HG02642 (cell line): ENCODE measurements at regions not wholly inside any gene's neighbourhood (a gene's known extent, or its start where the extent isn't known, plus 50 kb on each side); places are given as distances from the start of the nearest gene placed in this dataset.
A peak's percentile ranks its signal among the peaks of the same experiment; 100 is the strongest.
"Not testable (repeated sequence)": the region's sequence is repeated elsewhere in the genome, so short reads cannot be mapped to it uniquely, and the experiment has no call there.

Source experiments
- ATAC-seq: cut with Tn5 transposase; IDR thresholded peaks from one replicate; pipeline ENCODE4 v1.9.1; 2021; ENCODE audit warnings: mild to moderate bottlenecking; ENCODE audit not compliant: unreplicated experiment, poor library complexity

GRCh38 chr12:59164991-59165718 is 244.9 kb upstream of the LRIG3 start:
- no peak for ATAC-seq

- ATAC-seq, result no peak
Observed at GRCh38 chr12:59164226-59164625, 243.9 kb upstream of the LRIG3 start.

- no peak for ATAC-seq
Observed at GRCh38 chr12:59158681-59159080, 238.4 kb upstream of the LRIG3 start.

- no peak for ATAC-seq
Observed at GRCh38 chr12:59158066-59158465, 237.8 kb upstream of the LRIG3 start.

GRCh38 chr12:59155448-59155847 is 235.1 kb upstream of the LRIG3 start:
- no peak for ATAC-seq

GRCh38 chr12:59151243-59151642 is 230.9 kb upstream of the LRIG3 start:
- ATAC-seq, result no peak

GRCh38 chr12:59149995-59150642 is 229.8 kb upstream of the LRIG3 start:
- ATAC-seq, result peak; percentile 100

- ATAC-seq, result no peak
Observed at GRCh38 chr12:59147791-59148190, 227.5 kb upstream of the LRIG3 start.

- no peak for ATAC-seq
Observed at GRCh38 chr12:59142183-59142790, 222.0 kb upstream of the LRIG3 start.

GRCh38 chr12:59134750-59135149 is 214.4 kb upstream of the LRIG3 start:
- no peak for ATAC-seq

- no peak for ATAC-seq
Observed at GRCh38 chr12:59131462-59131861, 211.2 kb upstream of the LRIG3 start.

- ATAC-seq, result no peak
Observed at GRCh38 chr12:59122784-59123183, 202.5 kb upstream of the LRIG3 start.

GRCh38 chr12:59121451-59121850 is 201.1 kb upstream of the LRIG3 start:
- ATAC-seq, result no peak

- no peak for ATAC-seq
Observed at GRCh38 chr12:59119676-59120075, 199.4 kb upstream of the LRIG3 start.

GRCh38 chr12:59118356-59118755 is 198.1 kb upstream of the LRIG3 start:
- ATAC-seq, result no peak

- no peak for ATAC-seq
Observed at GRCh38 chr12:59115995-59116394, 195.7 kb upstream of the LRIG3 start.

GRCh38 chr12:59115526-59115925 is 195.2 kb upstream of the LRIG3 start:
- no peak for ATAC-seq

GRCh38 chr12:59113831-59114615 is 193.7 kb upstream of the LRIG3 start:
- peak; percentile 89 for ATAC-seq

GRCh38 chr12:59111851-59112250 is 191.5 kb upstream of the LRIG3 start:
- no peak for ATAC-seq

- ATAC-seq, result not testable (repeated sequence)
Observed at GRCh38 chr12:59108516-59108915, 188.2 kb upstream of the LRIG3 start.

GRCh38 chr12:59100585-59100984 is 180.3 kb upstream of the LRIG3 start:
- ATAC-seq, result no peak
